ENCODE measurements at regions not wholly inside any gene's neighbourhood (a gene's known extent, or its start where the extent isn't known, plus 50 kb on each side); places are given as distances from the start of the nearest gene placed in this dataset.

- DNase-seq (ENCODE audit: low read depth), result no peak
- no peak overlapping the region for H3K4me3 ChIP-seq (ENCODE audit: low read depth, low read length)
Observed at GRCh38 chr3:22594990-22595389, 608.1 kb upstream of the UBE2E2 start.

DNA sequence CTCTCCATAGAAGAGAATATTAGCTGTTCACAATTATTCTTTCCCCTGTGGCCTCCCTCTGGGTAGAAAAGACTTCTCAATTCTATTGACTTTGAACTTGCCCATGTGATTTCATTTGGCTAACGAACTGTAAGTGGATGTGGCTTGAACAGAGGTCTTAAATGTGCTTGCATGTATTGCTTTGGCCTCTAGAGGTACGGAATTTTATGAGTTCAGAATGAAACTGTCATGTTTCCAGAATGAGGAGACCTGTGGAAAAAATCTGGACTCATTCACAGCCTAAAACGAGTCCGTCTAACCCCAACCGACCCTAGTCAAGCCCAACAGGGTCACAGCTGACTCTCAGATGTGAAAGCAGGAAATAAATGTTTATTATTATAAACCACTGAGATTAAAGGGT is 596.7 kb upstream of the UBE2E2 start:
- no peak overlapping the region for H3K4me3 ChIP-seq (ENCODE audit: low read depth, low read length)
- no peak for DNase-seq (ENCODE audit: low read depth)

DNA sequence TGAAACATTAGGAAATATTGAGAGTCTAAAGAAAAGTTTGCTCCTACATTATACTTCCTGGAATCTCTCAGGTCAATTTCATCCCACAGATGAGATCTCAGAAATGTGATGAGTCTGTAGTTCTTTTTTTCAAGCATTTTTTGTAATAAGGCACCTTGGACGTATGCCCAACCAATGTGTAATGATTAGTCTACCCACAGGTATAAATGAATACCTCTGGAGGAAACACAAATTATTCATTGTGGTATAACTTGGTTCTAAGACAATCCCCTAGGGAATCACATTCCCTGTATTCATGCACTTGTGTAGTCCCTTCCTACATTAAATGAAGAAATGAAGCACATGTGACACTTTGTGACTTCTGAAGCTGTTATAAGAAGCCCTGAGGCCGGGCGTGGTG is 596.2 kb upstream of the UBE2E2 start:
- DNase-seq (ENCODE audit: low read depth), result no peak
- no peak overlapping the region for H3K4me3 ChIP-seq (ENCODE audit: low read depth, low read length)

DNA sequence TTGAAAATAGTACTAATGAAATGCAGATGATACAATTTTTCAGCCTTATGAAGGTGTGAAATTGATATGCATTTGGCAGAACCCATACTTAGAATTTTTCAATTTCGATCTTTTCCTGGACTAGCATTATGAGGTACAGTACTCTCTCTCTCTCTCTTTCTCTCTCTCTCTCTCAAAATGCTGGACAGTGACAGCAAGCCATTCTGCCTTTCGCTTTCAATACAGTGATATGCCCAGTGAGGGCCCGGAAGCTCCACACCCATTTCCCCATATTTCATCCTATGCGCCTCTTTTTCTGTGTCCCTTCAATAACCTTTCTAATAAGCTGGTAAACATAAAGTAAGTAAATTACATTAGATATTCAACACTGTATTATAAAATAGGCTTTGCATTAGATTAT is 595.0 kb upstream of the UBE2E2 start:
- no peak overlapping the region for H3K4me3 ChIP-seq (ENCODE audit: low read depth, low read length)
- no peak for DNase-seq (ENCODE audit: low read depth)

- H3K4me3 ChIP-seq (ENCODE audit: low read depth, low read length), result no peak overlapping the region
- no peak for DNase-seq (ENCODE audit: low read depth)
Observed at GRCh38 chr3:22608721-22609120, 594.4 kb upstream of the UBE2E2 start.

- no peak for DNase-seq (ENCODE audit: low read depth)
- no peak overlapping the region for H3K4me3 ChIP-seq (ENCODE audit: low read depth, low read length)
Observed at GRCh38 chr3:22609139-22609538, 594.0 kb upstream of the UBE2E2 start.

DNA sequence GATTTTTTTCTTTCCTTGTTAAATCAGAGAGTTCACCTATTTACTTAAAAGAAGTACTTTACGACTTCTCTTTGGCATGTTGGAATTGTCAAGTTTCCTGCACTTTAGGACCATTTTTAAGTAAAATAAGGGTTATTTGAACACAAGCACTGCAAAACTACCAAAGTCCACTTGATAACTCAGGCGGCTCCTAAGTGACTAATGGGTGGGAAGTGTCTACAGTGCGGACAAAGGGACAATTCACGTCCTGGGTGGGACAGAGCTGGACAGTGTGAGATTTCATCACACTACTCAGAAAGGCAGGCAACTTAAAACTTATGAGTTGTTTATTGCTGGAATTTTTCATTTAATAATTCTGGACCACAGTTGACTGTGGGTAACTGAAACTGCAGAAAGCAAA is 590.2 kb upstream of the UBE2E2 start:
- DNase-seq (ENCODE audit: low read depth), result no peak
- H3K4me3 ChIP-seq (ENCODE audit: low read depth, low read length), result no peak overlapping the region

GRCh38 chr3:22615790-22616189 is 587.3 kb upstream of the UBE2E2 start:
- no peak overlapping the region for H3K4me3 ChIP-seq (ENCODE audit: low read depth, low read length)
- DNase-seq (ENCODE audit: low read depth), result no peak

DNA sequence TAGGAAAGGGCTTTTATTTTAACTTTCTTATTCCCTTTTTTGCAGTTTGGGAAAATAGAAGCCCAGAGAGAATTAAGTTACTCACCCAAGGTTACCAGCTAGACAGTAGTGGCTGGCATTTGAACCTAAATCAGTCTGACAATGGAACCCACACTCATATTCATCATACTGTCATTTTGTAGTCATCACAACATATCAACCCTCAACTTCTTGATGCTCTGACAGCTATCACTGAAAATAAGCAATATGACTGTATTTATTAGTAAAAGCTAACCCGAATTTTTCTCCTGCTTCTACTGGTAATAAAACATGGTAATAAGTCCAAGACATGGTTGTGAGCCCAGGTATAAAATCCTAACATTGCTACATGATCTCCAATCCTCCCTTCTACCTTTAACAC is 585.8 kb upstream of the UBE2E2 start:
- DNase-seq (ENCODE audit: low read depth), result no peak
- no peak overlapping the region for H3K4me3 ChIP-seq (ENCODE audit: low read depth, low read length)

GRCh38 chr3:22620498-22620897 is 582.6 kb upstream of the UBE2E2 start:
- no peak for DNase-seq (ENCODE audit: low read depth)
- no peak overlapping the region for H3K4me3 ChIP-seq (ENCODE audit: low read depth, low read length)

GRCh38 chr3:22621205-22621809 is 581.8 kb upstream of the UBE2E2 start:
- DNase-seq (ENCODE audit: low read depth), result no peak
- no peak overlapping the region for H3K4me3 ChIP-seq (ENCODE audit: low read depth, low read length)

DNA sequence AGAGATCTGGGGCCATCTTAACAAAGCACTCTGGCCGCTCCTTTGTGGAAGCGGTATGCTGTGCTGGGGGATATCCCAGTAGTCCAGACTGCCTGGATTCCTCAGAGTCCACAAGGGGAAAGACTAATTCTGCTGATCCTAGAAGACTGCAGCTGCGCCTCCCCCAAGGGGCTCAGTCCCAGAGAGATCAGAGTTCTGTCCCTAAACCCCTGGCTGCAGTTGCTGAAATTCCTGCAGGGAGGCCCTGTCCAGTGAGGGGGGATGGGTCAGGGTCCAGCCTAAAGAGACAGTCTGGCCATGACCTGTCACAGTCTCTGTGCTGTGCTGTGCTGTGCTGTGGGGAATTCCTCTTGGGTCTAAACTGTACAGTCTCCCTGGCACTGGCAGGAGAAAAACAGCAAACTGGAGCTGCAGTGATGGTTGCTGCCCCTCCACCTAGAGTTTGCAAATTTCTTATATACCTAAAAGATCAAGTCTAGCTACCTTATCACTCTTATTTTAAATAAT is 575.1 kb upstream of the UBE2E2 start:
- H3K4me3 ChIP-seq (ENCODE audit: low read depth, low read length), result no peak overlapping the region
- no peak for DNase-seq (ENCODE audit: low read depth)

GRCh38 chr3:22632536-22632935 is 570.6 kb upstream of the UBE2E2 start:
- DNase-seq (ENCODE audit: low read depth), result no peak
- no peak overlapping the region for H3K4me3 ChIP-seq (ENCODE audit: low read depth, low read length)

GRCh38 chr3:22634433-22634832 is 568.7 kb upstream of the UBE2E2 start:
- no peak overlapping the region for H3K4me3 ChIP-seq (ENCODE audit: low read depth, low read length)
- no peak for DNase-seq (ENCODE audit: low read depth)

DNA sequence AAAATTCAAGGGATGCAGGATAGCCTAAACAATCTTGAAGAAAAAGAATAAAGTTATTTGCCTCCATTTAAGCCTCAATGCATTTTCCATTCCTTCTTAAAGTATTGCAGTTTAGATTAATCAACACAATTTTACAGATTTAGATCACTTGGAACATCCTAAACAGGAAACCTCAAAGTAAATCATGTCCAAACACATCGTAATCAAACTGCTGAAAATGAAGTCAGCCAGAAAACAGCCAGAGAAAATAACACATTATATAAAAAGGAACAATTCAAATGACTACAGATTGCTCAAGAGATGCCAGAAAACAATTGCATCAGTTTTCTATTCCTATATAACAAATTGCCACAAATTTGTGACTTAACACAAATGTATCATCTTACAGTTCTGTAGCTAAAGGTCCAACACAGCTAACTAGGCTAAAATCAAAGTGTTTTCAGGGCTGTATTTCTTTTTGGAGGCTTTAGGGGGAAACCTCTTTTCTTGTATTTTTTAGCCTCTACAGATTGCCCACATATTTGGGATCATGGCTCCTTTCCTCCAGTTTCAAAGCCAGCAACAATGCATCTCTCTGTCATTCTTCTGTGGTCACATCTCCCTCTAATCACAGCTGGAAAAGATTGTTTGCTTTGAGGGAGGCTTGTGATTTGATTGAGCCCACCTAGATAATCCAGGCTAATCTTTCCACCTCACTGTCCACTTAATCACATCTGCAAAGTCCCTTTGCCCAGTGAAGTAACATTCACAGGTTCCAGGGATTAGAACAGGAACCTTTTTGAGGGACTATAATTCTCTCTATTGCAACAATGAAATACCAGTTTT is 543.3 kb upstream of the UBE2E2 start:
- DNase-seq (ENCODE audit: low read depth), result no peak
- no peak overlapping the region for H3K4me3 ChIP-seq (ENCODE audit: low read depth, low read length)

DNA sequence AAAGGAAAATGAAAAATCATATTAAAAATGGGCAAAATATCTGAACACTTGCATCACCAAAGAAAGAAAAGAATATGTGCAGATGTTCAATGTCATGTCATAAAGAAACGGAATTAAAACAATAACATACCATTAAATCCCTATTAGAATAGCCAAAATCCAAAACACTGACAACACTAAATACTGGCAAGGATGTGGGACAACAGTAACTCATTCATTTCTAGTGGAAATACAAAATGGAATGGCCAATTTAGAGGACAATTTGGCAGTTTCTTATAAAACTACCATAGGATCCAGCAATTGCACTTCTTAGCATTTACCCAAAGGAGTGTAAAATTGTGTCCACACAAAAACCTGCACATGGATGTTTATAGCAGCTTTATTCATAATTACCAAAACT is 542.5 kb upstream of the UBE2E2 start:
- no peak for DNase-seq (ENCODE audit: low read depth)

GRCh38 chr3:22661121-22661700 is 541.9 kb upstream of the UBE2E2 start:
- no peak overlapping the region for H3K4me3 ChIP-seq (ENCODE audit: low read depth, low read length)
- DNase-seq (ENCODE audit: low read depth), result no peak

More for the DNA sequence above, 542.5 kb upstream of the UBE2E2 start:
- H3K4me3 ChIP-seq (ENCODE audit: low read depth, low read length), result no peak overlapping the region

- no peak for DNase-seq (ENCODE audit: low read depth)
- no peak overlapping the region for H3K4me3 ChIP-seq (ENCODE audit: low read depth, low read length)
Observed at GRCh38 chr3:22665528-22665927, 537.6 kb upstream of the UBE2E2 start.

DNA sequence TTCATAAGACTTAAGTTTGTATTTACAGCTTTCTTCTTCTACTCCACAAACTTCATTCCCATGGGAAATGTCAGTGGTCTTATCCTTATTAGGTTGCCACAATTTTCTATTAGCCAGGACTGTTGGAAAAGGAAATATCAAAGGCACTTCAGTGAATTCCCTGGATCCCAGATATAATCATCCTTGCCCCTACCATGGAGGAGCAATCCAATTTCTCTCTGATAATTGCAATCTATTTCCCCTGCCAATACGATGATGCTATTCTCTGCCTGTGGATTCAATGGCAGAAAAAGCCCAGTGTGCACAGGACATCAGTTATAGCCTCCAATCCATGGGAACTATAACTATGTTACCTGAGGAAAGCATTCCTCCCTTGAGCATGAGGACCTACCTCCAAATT is 536.4 kb upstream of the UBE2E2 start:
- DNase-seq (ENCODE audit: low read depth), result no peak
- H3K4me3 ChIP-seq (ENCODE audit: low read depth, low read length), result no peak overlapping the region

DNA sequence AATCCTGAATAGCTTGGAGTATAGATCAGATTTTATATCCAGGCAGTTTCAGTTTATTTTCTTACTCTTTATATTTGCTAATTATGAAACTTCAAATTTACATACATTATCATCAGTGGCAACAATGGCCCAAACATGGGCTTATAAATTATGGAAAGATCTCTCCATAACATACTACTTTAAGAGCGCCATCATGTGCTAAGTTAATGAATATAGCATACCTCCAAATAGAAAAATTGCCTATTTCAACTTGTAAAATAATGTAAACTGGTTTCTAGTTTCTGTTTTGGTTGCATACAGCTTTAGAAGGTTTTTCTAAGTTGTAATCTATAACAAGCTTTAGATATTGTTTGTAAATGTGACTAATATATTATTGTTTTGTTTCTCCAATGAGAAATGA is 531.3 kb upstream of the UBE2E2 start:
- no peak overlapping the region for H3K4me3 ChIP-seq (ENCODE audit: low read depth, low read length)
- DNase-seq (ENCODE audit: low read depth), result no peak

GRCh38 chr3:22684739-22685138 is 518.4 kb upstream of the UBE2E2 start:
- DNase-seq (ENCODE audit: low read depth), result no peak
- no peak overlapping the region for H3K4me3 ChIP-seq (ENCODE audit: low read depth, low read length)

All from skeletal muscle cell (primary cell).